HG03039 (cell line): ENCODE measurements at regions not wholly inside any gene's neighbourhood (a gene's known extent, or its start where the extent isn't known, plus 50 kb on each side); places are given as distances from the start of the nearest gene placed in this dataset.

Experiments
- ATAC-seq: cut with Tn5 transposase; IDR thresholded peaks from one replicate; pipeline ENCODE4 v1.9.1; 2021; ENCODE audit warnings: mild to moderate bottlenecking, moderate library complexity; ENCODE audit not compliant: unreplicated experiment

DNA sequence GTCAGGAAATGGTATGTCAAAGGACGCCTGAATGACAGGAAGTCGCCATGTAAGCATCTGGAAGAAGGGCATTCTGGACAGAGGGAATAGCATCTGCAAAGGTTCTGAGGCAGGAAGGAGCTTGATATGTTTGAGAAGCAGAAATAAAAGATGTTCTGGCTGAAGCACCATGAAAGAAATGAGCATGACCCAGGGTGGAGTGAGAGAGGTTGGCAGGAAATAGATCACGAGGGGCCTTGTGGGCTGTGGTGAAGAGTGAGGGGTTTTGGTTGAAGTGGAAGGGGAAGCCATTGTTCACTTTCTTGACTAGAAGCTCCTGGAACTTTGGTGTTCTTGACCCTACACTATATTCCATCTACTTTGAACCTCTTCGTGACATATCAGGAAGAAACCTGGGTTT lies 99.4 kb upstream of the PARP11 start:
- no peak for ATAC-seq

DNA sequence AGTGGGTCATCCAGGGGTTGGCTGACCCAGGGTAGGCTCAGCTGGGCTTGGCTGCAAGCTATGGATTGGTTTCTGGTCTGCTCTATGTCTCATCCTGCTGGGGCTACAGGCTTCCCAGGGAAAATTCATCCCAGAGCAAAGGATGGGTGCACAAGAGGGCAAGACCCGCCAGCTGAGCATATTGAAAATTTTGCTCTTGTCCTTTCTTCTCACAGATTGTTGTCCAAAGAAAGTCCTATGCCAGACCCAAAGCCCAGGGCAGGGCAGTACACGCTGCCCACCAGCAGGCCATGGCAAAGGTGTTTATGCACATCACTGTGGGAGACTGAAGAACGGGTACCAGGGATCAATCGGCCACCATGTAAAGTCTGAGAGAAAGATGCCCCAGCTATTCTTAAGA lies 95.3 kb upstream of the PARP11 start:
- no peak for ATAC-seq

DNA sequence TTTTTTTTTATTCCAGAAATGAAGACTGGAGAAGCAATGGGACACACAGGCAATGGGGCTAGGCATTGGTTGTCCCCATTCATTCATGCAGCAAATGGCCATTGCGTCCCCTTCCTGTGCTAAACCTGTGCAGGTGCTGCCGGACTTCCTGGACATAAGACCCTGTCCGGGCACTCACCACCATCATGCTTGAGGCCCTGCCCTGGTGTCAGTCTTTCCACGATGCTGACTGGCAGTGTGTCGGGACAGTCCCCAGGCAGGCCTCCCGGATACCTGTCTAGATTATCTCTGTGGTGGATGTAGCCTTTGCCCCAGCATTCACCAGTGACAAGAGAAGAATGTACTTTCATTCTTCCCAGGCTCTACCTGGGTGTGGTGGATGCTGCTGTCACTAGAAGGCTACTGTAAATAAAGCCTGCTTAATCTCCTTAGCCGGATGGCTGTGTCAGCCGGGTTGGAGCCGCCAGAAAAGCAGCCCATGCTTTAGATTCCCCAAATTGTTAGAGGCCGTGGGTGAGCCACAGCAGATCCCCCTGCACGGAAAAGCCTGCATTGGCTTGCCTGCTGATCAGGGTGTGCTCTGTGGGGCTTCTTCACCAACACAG lies 94.5 kb upstream of the PARP11 start:
- ATAC-seq: no peak

DNA sequence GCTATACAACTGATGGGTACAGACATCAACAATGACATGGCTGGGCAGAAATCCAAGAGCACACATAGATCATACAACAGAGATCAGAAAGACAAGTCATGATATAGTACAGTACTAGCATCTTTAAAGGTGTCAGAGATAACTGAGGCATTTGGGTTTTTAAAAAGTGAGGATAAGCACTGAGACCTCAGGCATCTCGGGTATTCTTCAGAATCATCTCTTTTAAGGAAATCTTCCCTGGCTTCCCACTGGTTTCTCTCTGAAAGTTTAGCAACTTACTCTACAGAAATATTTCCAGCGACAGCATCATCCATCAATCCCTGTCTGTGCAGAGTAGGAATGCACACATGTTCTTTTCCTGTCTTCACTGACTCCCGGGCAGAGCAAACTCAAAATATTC lies 93.2 kb upstream of the PARP11 start:
- ATAC-seq: no peak

DNA sequence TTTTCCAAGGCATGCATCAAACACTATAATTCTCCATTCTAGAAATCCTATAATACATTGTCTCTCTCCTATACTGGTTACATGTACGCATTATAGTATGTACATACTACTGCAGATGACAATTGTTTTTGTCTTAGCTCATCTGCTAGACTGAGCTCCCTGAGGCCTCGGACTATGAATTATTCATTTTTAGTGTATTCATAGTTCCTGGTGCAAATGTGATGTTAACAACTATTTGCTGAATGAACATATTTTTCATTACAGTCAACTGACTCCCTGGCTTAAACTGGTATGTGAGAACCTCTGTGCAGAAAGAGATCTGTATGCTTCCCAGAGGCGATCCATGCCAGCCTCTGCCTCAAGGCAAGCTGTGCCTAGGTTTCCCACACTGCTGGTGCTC lies 91.8 kb upstream of the PARP11 start:
- no peak for ATAC-seq

DNA sequence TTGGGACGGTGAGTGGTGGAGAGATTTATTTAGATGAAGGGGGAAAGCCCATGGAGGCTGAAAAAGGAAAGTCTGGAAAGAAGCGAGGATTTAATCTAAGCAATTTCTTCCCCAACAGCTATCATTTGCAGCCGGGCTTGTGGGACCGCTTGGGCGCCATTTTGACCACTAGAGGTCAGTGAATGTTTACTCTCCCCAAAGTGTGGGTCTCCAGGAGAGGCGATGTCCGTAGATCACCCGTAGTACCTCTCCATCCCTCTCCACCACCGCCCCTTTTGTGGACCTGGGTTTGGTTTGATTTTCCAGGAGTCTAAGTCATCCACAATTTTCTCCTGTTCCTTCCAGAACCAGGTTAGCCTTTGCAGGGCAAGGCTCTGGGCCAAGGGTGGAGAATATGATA lies 91.2 kb upstream of the PARP11 start:
- ATAC-seq: no peak

DNA sequence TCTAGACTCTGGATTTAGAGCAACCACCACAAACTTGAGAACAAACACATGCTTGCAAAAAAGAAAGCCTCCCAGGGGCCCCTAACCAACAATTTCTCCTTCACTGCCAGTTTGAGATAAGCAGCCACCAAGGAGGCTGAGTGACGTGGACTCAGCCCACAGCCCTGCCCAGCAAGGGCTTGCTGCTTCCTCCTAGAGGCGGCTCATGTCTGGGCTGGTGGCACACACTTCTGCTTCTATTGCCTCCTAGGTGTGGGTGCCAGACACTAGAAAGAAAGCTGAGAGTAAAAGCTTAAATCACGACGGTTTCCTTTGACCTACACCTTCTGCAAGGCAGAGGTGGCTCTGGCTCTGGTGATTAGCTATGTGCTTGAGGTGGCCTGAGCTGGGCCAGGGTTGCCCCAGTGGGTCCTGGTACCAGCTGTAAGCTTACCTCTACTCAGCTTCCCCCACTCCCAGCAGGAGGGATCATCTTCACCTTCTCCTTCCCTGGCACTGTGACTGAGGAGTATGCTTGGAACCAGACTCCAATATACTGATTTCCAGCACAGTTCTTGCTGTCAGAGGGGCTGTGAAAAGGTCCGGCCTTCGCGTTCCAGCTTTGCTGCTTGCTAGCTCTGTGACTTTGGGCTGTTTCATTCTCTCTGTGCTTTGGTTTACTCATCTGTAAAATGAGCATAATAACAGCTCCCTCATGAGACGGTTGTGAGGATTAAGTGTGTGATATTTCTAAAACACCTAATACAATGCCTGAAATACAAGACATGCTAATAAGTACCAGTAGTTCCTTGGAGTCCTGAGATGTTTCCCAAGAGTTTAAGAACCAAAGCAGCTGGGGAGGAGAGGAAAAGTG lies 89.7 kb upstream of the PARP11 start:
- no peak for ATAC-seq

DNA sequence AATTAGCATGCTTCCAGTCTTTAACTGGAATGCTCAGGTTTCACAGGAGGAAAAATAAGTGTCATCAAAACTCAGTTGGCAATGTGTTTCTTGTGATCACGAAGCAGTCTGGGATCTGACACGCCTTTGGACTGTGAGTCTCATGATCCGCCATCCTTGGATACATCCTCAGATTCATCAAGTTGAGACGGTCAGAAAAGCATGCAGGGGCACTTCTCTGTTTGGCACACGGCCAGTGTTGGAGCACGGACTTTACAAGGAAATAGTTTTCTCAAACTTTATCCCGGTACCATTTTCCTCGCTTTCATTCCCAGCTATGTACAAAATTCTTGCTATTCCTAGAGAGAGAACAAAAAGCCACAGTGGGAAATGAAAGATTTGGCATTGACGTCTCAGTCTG lies 88.4 kb upstream of the PARP11 start:
- no peak for ATAC-seq

DNA sequence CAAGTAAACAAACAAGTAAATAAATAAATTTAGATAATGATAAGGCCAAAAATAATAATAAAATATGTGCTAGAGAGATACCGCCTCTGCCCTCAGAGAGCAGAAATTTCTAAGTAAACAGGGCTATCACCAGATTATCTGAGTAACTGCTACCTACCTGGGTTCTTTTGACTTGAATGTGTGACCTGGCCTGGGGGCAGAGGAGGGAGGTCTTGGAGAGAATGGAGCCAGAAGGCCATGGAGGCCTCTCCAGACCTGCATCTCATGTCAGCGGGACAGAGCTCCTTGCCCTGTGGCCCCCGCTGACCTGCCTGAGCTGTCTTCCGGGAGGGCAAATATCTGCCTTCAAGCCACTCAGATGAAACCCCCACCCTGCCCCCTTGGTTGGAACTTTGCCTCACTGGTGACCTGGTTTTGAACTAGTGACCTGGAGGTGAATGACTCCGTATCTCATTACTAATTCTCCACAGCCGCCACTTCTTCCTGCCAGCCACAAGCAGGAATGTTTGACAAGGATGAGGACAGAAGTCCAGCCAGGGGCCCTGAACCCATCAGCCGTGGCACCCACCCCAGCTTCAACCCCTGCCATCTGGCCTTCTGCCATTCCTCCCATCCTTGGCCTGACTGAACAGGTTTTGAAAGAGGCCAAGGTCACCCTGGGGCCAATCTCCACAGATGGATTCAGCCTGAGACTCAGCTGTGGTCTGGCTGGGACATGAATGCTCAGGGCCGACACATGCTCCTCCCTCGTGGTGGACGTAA lies 86.8 kb upstream of the PARP11 start:
- ATAC-seq: no peak

DNA sequence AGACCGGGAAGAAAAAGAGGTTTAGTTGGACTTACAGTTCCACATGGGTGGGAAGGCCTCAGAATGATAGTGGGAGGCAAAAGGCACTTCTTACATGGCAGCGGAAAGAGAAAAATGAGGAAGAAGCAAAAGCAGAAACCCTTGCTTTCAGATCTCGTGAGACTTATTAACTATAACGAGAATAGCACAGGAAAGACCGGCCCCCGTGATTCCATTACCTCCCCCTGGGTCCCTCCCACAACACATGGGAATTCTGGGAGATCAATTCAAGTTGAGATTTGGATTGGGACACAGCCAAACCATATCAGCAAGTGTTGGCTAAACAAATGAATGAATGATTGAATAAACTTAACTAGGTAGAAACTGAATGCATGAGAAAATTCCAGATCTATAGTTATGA lies 85.3 kb upstream of the PARP11 start:
- ATAC-seq: no peak

DNA sequence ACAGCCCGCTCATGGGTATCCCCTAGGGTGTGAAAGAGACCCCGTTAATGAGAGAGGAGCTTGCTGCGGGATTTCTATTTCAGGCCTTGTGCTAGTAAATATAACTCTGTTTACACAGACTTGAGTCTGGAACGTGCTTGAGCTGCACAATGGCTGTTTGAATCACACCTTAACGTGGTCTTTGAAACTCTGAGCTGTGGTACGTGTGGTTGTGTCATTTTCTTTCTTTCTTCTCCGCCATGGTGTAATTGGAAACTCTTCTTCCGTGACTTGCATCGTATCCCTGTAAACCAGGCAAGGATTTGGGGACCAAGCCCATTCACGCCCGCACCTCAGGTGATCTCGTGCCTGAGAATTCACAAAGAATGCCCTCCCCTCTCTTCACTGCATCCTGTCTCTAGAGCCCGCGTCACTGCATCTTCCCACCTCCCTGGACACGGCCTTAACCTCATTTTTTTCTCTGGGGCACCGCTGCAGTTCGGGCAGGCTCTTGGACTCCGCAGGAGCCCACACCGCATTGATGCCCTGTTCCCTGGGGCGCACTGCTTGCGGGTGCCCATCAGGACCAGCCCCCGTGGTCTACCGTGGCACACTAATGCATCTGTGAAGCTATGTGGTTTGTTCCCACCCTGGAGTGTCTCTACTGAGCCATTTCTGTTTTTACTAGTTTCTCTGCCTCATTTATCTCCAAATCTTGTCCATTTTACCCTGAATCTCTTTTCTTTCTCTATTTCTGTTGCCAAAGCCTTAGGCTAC lies 78.4 kb upstream of the PARP11 start:
- ATAC-seq: no peak

DNA sequence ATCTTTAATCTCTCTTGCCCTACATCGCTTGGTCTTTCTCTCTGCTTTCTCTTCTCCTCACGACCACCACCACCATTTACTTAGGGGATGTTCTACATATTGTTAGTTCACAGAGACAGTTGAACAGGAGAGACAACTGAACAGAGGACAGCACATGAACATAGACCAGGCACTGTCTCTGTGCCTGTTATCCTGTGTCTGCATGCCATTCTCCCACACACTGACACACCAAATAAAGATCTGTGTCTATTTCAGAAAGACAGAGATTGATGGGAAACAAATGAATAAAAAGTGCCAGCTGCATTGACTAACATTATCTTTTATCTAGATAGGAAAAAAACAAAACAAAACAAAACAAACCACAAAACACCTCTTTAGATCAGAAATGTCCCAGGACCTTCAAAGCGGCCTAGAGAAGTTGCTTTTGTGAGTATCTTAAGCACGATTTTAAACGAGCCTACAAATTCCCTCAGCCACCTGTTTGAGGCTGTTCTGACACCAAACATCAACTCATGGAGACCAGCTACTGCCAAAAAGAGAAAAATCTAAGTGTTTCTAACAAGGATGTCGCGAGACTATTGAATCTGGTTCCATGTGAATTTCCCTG lies 77.6 kb upstream of the PARP11 start:
- ATAC-seq: no peak

DNA sequence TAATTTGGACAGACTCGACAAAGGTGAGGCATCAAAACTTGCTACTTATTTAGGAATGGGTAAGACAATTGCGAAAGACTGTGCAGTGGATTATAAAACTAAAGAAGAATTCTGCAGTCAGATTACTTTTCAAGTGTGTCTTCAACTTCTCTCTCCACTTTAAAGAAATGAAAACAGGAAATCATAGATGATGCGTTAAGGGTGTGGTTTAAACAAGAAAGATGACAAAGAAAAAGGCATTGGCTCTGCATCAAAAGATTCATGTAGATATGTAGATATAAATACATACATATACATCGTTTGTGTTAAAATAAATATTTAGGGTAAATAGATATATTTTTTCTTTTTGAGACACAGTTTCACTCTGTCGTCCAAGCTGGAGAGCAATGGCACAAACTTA lies 74.6 kb upstream of the PARP11 start:
- no peak for ATAC-seq

DNA sequence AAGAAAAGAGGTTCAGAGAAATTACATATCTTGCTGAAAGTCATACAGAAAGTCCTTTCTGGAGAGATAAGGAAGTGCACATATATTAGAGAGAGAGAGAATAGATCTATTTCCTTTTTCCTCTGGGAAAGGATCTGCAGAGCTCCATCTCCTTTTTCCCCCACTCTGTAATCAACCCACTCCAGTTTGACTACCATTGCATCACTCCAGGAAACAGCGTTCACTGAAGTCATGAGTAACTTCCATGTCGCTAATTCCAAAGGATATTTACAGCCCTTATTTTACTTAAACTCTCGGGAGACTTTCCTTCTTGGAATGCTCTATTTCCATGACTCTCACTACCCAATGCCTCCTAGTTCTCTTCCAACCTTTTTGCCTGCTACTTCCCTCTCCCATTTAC lies 72.5 kb upstream of the PARP11 start:
- ATAC-seq: no peak

DNA sequence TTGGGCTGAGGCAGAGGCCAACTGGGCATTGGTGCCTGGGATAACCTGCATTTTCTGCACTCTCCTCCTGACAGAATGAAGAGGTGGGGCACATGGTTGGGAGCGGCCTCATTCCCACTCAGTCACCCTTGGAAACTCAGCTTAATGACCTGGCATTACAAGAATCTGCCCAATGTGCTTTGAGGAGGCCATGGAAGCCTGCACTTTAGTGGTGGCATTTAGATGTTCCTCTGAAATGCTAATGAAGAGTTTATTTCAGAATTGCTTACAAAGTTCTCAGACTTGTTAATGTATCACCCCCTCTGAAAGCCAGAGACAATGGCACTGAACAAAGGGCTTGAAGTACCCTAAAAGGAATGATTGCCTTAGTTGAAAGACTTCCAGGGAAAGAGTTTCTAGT lies 71.4 kb upstream of the PARP11 start:
- ATAC-seq: no peak

DNA sequence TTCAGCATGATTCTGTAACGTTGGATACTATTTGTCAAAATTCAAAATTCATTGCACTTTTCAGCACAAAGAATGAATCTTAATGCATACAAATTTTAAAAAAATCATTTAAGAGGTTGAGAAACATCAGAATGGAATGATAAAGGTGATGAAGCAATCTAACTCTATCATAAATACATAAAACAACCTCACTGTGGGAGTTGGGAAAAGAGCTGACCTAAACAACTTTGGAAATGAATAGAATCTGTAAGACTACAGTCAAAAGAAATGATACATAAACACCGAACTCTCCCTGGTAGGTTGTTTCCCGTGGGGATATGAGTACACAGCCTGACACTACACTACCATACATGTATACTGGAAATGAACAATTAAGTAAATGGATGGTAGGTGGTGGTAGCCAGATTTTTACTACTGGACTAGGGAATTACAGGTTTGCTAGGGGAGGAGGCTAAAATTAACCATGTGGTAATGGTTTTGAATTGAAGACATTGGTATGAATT lies 64.9 kb upstream of the PARP11 start:
- ATAC-seq: no peak

DNA sequence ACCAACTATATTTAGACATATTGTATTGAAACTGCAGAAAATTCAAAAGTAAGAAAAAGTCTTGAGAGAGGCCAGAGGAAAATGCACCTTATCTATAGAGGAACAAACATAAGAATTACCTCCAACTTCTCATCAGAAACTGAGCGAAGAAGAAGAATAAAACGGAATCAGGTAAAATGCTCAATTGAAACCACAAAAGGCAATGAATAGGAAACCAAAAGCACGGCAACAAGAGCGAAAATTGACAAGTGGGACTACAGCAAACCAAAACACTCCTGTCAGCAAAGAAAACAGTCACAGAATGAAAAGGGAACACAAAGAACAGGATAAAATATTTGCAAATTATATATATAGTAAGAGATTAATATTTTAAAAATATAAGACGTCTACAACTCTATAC lies 61.9 kb upstream of the PARP11 start:
- ATAC-seq: no peak

DNA sequence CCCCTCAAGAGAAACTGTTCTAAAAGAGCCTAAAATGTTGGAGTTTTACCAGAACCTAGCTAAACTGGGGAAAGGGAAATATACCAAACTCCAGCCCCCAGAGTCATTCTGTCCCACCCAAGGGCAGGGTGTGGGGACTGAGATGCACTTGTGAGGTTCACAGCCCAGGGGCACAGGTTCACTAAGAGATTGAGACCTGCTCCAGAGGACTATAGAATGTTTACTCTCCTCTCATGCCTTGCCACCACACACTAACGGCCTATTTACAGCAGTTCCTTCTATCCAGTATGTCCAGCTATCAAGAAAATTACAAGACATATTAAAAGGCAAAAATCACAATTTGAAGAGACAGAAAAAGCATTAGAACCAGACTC lies 60.6 kb upstream of the PARP11 start:
- no peak for ATAC-seq

DNA sequence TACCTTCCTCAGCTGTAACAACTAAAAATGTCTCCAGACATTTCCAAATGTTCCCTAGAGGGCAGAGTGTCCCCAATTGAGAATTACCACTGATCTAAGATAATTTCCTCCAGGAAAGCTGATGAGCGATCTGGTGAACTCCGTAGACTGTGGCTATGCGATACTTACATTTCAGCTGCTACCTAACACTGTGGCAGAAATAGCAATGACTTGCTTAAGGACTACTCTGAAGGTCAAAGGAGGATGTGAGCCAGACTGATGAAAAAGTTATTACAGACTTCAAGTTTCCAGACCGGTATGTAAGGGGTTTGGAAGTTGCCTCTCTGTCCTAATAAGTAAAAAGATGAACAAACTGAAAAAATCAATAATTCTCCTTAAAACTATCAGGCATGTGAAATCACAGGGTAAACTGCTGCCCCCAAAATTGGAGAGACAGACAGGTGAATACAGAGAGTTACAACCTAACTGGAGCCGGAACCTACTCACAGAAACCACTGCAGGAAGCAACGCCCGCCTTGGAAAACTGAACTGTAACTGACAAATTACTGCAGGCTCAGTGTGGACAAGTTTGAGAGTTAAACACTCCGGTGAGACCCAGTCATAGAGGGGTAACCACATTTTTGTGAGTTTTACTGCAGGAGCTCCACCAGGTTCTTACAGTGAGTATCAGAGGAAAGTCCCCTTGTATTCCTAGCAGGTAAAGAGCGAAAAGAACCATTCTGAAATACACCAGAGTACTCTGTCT lies 60.0 kb upstream of the PARP11 start:
- ATAC-seq: no peak

DNA sequence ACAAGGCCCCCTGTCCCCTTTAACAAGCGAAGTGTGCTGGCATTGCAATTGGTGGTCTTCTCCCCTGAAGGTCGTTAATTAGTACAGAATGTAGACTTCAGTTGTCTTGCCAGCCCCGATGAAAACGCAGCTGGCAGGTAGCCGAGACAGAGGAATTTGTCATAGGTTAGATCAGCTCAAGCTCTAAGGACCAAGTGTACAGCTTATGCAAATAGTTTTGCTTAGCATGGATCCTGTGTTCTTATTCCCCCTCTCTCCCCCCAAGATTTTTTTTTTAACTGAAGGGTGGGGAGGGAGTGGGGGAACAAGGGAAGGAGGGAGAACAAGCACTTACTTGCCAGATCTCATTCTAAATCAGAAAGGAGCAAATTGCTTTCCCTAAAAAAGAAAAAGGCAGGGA lies 58.6 kb upstream of the PARP11 start:
- no peak for ATAC-seq
